ENCODE measurements at regions not wholly inside any gene's neighbourhood (a gene's known extent, or its start where the extent isn't known, plus 50 kb on each side); places are given as distances from the start of the nearest gene placed in this dataset.
A peak's percentile ranks its signal among the peaks of the same experiment; 100 is the strongest.

- H3K27me3 Mint-ChIP-seq (ENCODE audit: insufficient read depth), result no peaks in the 10 kb centered on the region
- no peaks in the 10 kb centered on the region for H3K9me3 Mint-ChIP-seq
- no peak for DNase-seq
- no peak overlapping the region for H3K4me3 Mint-ChIP-seq
- peaks cover 21% of the 10 kb centered on the region for H3K4me1 Mint-ChIP-seq (ENCODE audit: low read depth)
- no peaks in the 10 kb centered on the region for H3K36me3 Mint-ChIP-seq (ENCODE audit: low read depth)
- TF ChIP-seq CTCF (IDR thresholded peaks at IDR 0.05), result no peak
- H3K27ac Mint-ChIP-seq, result no peak overlapping the region
Measured at GRCh38 chr3:188034989-188035388, 119.0 kb upstream of the LPP start.

DNA sequence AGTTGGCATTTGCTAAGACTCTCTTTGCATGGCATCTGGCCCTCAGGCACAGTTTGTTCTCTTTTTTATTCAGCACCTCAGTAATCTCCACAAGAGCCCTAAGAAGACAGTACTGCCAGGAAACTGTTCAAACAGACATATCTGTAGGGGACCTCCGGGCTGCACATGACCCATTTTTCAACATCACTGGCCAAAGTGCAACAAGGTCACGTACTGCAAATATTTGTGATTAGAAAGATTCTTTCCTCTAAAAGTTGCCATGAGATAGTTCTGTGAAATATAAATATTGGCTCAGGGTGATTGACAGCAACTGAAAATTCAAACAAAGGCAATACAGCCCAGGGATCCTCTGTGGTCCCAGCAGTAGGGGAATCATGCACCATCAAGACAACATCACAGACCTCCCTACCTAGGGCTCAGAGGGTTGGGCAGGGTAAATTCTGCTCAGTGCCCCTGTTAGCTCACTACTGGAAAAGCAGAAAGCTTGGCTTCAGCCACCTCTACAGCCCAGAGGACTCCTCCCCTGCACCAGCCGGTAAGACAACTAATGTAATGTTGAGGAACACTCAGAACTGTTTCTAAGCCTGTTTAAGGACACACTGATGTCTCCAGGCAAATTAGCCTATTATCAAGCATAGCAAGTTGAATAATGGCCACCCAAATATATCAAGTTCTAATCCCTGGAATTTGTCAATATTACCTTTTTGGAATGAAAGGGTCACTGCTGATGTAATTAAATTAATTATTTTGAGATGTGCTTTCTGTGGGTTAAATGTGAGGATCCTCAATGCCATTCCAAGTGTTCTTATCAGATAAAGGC lies 117.4 kb upstream of the LPP start:
- Mint-ChIP-seq H3K4me1 (ENCODE audit: low read depth) (peaks cover 21% of the 10 kb centered on the region), H3K36me3 (ENCODE audit: low read depth) (no peaks in the 10 kb centered on the region), H3K4me3 (no peak overlapping the region), H3K27me3 (ENCODE audit: insufficient read depth) (no peaks in the 10 kb centered on the region; the same call in 1 of the 2 replicates), H3K9me3 (no peaks in the 10 kb centered on the region), H3K27ac (no peak overlapping the region)
- no peak for DNase-seq
- TF ChIP-seq CTCF (IDR thresholded peaks at IDR 0.05), result no peak

GRCh38 chr3:188037195-188037718 lies 116.7 kb upstream of the LPP start:
- no peak overlapping the region for H3K4me3 Mint-ChIP-seq
- H3K36me3 Mint-ChIP-seq (ENCODE audit: low read depth), result no peaks in the 10 kb centered on the region
- peak; percentile 66 for TF ChIP-seq CTCF (IDR thresholded peaks at IDR 0.05)
- H3K27ac Mint-ChIP-seq, result no peak overlapping the region
- peak; percentile 25 for DNase-seq
- no peaks in the 10 kb centered on the region; the same call in 1 of the 2 replicates for H3K27me3 Mint-ChIP-seq (ENCODE audit: insufficient read depth)
- no peaks in the 10 kb centered on the region for H3K9me3 Mint-ChIP-seq
- H3K4me1 Mint-ChIP-seq (ENCODE audit: low read depth), result peaks cover 21% of the 10 kb centered on the region

GRCh38 chr3:188037965-188038581 lies 115.9 kb upstream of the LPP start:
- DNase-seq, result no peak
- no peak for TF ChIP-seq CTCF (IDR thresholded peaks at IDR 0.05)
- Mint-ChIP-seq H3K27me3 (ENCODE audit: insufficient read depth) (no peaks in the 10 kb centered on the region; the same call in 1 of the 2 replicates), H3K4me3 (no peak overlapping the region), H3K9me3 (no peaks in the 10 kb centered on the region), H3K36me3 (ENCODE audit: low read depth) (no peaks in the 10 kb centered on the region), H3K4me1 (ENCODE audit: low read depth) (peaks cover 21% of the 10 kb centered on the region), H3K27ac (no peak overlapping the region)

DNA sequence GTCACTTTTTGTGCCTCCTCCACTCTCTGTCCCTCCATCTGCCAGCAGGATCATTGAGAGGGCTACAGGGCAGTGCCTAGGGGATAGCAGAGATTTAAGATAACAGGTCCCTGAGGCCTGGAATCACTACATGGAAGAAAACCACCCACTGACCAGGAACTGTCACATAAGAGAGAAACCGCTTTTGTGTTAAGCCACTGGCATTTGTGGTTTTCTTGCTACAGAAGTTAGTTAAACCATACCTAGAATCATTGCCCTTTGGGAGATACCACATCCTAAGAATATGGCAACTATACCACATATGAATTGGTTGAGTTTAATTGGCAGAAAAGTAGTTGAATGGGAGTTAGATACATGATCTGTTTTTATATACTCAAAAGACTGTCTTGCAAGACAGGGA lies 112.8 kb upstream of the LPP start:
- H3K4me1 Mint-ChIP-seq (ENCODE audit: low read depth), result peaks cover 25% of the 10 kb centered on the region

More for the DNA sequence above, 112.8 kb upstream of the LPP start:
- Mint-ChIP-seq H3K4me3 (no peak overlapping the region), H3K36me3 (ENCODE audit: low read depth) (no peaks in the 10 kb centered on the region), H3K27ac (no peak overlapping the region), H3K27me3 (ENCODE audit: insufficient read depth) (no peaks in the 10 kb centered on the region; the same call in 1 of the 2 replicates), H3K9me3 (no peaks in the 10 kb centered on the region)
- no peak for TF ChIP-seq CTCF (IDR thresholded peaks at IDR 0.05)
- no peak for DNase-seq
